ENCODE measurements at regions not wholly inside any gene's neighbourhood (a gene's known extent, or its start where the extent isn't known, plus 50 kb on each side); places are given as distances from the start of the nearest gene placed in this dataset.

GRCh38 chr17:70525961-70526360 is 356.6 kb downstream of the KCNJ2 start:
- no peak for DNase-seq

GRCh38 chr17:70527364-70527888 is 358.1 kb downstream of the KCNJ2 start:
- DNase-seq: no peak

- DNase-seq: no peak
These were observed 364.1 kb downstream of the KCNJ2 start for GRCh38 chr17:70533427-70533826.

DNA sequence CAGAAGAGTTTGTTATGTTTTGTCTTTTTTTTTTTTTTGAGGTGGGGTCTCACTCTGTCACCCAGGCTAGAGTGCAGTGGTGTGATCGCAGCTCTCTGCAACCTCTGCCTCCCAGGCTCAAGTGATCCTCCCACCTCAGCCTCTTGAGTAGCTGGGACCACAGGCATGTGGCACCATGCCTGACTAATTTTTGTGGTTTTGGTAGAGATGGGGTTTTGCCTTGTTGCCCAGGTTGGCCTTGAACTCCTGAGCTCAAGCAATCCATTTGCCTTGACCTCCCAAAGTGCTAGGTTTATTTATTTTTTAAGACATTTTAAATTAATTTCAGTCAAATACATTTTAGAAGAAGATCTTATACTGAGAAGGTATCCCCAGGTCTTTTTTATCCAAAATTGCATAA is 366.7 kb downstream of the KCNJ2 start:
- DNase-seq: no peak

- no peak for DNase-seq
These were observed 370.0 kb downstream of the KCNJ2 start for GRCh38 chr17:70539132-70539924.

- no peak for DNase-seq
These were observed 373.5 kb downstream of the KCNJ2 start for GRCh38 chr17:70542876-70543275.

DNA sequence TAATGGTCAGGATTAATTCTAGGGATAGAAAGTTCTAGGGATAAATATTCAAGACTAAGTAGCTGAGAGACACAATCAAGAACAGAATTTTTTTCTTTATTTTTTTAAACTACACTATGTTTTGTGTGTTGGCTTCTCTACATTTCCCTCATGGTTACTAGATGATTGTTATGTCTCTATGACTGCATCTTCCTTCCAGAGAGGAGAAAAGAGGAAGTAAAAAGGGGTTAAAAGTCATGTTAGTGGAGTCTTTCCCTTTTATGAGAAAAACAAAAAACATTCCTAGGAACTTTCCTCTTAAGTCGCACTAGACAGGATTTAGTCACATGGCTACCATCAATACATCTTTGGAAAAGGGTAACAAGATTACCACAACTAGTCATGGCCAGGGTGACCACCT is 375.0 kb downstream of the KCNJ2 start:
- no peak for DNase-seq

GRCh38 chr17:70552230-70552981 is 383.1 kb downstream of the KCNJ2 start:
- peak; percentile 72 for DNase-seq

DNA sequence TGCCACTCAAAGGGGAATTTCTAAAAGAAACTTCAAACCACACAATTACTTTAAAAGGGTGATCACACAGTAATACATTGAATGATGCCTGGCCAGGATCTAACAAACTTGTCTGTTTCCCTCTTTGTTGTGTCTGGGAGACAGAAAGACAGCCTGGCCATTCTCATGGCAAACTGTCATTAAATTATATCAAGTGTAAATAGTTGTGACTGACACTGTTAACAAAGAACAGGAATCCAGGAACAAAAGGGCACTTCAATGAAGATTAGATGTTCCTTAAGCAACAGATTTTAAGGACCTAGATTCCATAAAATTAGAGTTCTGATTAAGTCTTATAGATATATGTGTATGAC is 383.6 kb downstream of the KCNJ2 start:
- DNase-seq: no peak

DNA sequence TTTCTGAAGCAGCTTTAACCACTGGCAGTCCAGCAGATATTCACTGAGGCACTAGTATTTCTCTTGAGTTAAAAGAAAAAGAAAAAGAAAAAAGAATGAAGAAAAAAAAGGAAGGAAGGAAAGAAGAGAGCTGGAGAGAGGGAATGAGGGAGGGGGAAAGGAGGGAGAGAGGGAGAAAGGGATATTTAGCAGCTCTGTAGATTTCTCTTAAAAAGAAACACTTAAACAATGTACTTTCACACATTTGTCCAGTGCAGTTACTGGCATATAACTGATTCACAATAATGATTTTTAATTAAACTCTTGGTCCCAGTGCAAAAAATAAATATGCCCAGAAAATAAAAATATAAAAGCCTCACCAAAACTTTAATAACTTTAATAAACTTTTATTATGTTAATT is 386.4 kb downstream of the KCNJ2 start:
- no peak for DNase-seq

GRCh38 chr17:70558821-70559220 is 389.5 kb downstream of the KCNJ2 start:
- peak; percentile 88 for DNase-seq

- no peak for DNase-seq
These were observed 391.1 kb downstream of the KCNJ2 start for GRCh38 chr17:70560471-70560870.

DNA sequence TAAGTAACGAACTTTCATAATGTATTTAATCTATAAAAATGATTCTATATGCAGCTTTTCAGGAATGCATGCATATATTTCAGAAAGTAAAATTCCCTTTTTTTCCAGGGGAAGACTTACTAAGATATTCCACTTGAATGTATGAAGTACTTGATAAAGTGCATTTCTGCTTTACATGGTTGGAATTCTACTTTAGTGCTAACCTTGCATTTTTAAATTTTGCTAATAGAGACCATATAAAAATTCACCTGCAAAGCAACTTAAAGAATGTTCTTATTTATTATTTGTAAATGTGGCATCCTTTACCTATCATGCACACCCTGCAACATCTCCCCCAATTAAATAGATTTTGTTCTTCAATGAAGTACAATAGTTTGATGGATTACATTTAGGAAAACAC is 392.8 kb downstream of the KCNJ2 start:
- no peak for DNase-seq

DNA sequence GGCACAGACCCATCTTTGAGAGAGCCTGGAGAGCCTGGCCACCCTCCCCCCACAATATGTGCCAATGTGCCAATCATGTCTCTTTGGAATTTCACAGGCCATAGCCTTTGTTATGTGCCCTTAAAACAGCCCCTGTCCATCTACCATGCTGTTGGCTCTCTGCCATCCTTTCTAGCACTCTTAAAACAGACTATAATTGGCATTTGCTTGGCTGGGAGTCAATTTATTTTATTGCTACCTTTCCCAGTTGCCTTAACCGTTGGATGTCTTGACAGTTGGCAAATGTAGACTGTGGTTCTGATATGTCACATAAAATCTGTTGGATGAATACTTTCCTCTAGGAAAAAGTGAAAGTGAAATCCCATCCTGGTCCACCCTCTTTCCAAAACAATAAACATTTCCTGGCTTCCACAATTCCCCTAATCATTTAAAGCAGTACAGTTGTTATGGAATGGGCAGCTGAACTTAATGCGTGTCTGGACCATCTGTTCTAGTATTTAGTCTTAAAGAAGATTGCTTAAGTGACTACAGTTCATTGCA is 394.0 kb downstream of the KCNJ2 start:
- peak; percentile 47 for DNase-seq

GRCh38 chr17:70564006-70564620 is 394.8 kb downstream of the KCNJ2 start:
- peak; percentile 20 for DNase-seq

DNA sequence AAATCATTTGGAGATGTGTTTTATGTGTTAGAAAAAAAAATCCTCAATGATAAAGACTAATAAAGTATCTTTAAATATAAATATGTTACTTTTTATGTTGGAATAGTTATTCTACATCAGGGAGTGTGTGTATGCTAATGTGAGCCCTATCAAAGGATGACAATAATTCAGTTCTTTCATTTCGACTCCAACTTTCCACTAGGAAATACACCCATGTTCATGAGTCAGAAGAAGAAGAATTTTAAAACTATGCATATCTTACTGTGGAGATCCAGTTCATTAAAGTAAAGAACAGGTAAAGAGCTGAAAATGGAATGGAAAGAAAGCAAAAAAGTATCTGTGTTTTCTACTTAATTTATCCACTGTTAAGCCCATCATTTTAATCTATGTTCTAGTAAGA is 399.8 kb downstream of the KCNJ2 start:
- no peak for DNase-seq

DNA sequence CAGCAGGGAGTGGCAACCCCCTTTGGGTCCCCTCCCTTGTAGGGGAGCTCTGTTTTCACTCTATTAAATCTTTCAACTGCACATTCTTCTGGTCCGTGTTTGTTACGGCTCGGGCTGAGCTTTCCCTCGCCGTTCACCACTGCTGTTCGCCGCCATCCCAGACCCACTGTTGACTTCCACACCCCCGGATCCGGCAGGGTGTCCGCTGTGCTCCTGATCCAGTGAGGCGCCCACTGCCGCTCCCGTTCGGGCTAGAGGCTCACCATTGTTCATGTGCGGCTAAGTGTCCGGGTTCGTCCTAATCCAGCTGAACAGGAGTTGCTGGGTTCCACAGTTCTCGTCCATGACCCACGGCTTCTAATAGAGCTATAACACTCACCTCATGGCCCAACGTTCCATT is 408.1 kb downstream of the KCNJ2 start:
- no peak for DNase-seq

GRCh38 chr17:70581459-70581858 is 412.1 kb downstream of the KCNJ2 start:
- no peak for DNase-seq

GRCh38 chr17:70582777-70583176 is 413.4 kb downstream of the KCNJ2 start:
- DNase-seq: no peak

- DNase-seq: no peak
These were observed 414.9 kb downstream of the KCNJ2 start for GRCh38 chr17:70584255-70584654.

DNA sequence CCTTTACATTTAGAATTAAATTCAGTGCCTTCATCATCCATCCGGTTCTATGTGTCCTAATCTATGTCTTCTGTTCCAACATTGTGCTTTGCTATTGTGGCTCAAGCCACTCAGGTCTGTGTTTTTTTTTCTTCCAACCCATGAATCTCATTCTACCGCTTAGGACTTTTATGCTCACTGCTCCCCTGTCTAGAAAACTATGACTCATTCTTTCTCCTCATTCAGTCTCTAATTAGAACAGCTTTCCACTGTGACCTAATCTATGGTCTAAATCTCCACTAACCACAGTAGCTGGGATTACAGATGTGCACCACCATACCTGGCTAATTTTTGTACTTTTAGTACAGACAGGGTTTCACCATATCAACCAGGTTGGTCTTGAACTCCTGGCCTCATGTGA is 418.7 kb downstream of the KCNJ2 start:
- DNase-seq: no peak

- DNase-seq: no peak
These were observed 428.4 kb downstream of the KCNJ2 start for GRCh38 chr17:70597774-70598173.

DNA sequence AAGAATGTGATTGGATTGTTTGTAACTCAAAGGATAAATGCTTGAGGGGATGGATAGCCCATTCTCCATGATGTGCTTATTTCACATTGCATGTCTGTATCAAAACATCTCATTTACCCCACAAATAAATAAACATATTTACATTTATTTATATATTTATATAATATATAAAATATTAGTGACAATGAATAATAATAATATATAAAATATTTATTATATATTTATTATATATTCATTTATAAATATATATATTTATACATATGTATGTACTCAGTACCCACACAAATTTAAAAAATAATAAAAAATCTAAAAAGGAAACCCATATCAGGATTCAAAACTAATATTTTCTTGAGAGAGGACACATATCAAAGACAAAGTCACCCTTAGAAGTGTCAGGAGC is 429.9 kb downstream of the KCNJ2 start:
- no peak for DNase-seq
